Gastroesophageal sphincter (tissue), 4 donors: ENCODE measurements at regions not wholly inside any gene's neighbourhood (a gene's known extent, or its start where the extent isn't known, plus 50 kb on each side); places are given as distances from the start of the nearest gene placed in this dataset.

Experiments
- ATAC-seq: fragments of 150-250 bp; one replicate; pipeline ENCODE4 v1.9.1; 2016; ENCODE audit warnings: mild to moderate bottlenecking, moderate library complexity
- H3K27ac ChIP-seq, 4 donors: fragments of 200-600 bp; sonication (generic) in 3 of 4; 1 replicate in 3 of 4; 2 replicates in 1 of 4; pipeline ENCODE4 v1.5.1; 2016 to 2019
- H3K27me3 ChIP-seq: fragments of 200-600 bp; sonication (generic); one replicate; pipeline ENCODE4 v1.5.1; 2019
- H3K36me3 ChIP-seq, 2 donors: fragments of 200-600 bp; sonication (generic); one replicate each; pipeline ENCODE4 v1.5.1; 2019; ENCODE audit warnings: control low read depth in 1 of 2
- H3K4me1 ChIP-seq, 3 donors: fragments of 200-600 bp; sonication (generic); 1 replicate in 2 of 3; 2 replicates in 1 of 3; pipeline ENCODE4 v1.5.1; 2016 to 2019; ENCODE audit warnings: control low read depth in 2 of 3
- H3K4me3 ChIP-seq, 2 donors: fragments of 200-600 bp; sonication (generic); one replicate each; pipeline ENCODE4 v1.5.1; 2019; ENCODE audit warnings: mild to moderate bottlenecking in 1 of 2, moderate library complexity in 1 of 2
- H3K9me3 ChIP-seq, 3 donors: fragments of 200-600 bp; sonication (generic); one replicate each; pipeline ENCODE4 v1.5.1; 2017 to 2019; ENCODE audit warnings: control low read depth in 2 of 3
- CTCF ChIP-seq, 4 experiments: fragments of 200-600 bp in 2 of 4; fragments of 450-650 bp in 2 of 4; sonication (generic) in 1 of 4; IDR thresholded peaks; one replicate each; pipeline ENCODE4 v1.5.1; 2017 to 2019; ENCODE audit warnings: antibody characterized with exemption in 4 of 4, mild to moderate bottlenecking in 2 of 4, moderate library complexity in 2 of 4
- EP300 ChIP-seq: sonication (generic); formaldehyde crosslinking; IDR thresholded peaks from one replicate; pipeline ENCODE4 v1.6.1; 2017; ENCODE audit warnings: antibody characterized with exemption, mild to moderate bottlenecking
- POLR2A ChIP-seq, 2 donors: fragments of 450-650 bp; IDR thresholded peaks; one replicate each; pipeline ENCODE4 v1.6.1; 2017; ENCODE audit warnings: antibody characterized with exemption in 2 of 2, mild to moderate bottlenecking in 2 of 2, moderate library complexity in 1 of 2
- POLR2AphosphoS5 ChIP-seq: sonication (generic); formaldehyde crosslinking; IDR thresholded peaks from one replicate; pipeline ENCODE4 v1.6.1; 2017; ENCODE audit warnings: antibody characterized with exemption
- WGBS, 2 donors: methylation state at CpG; one replicate each; pipeline ENCODE4 v1.1.5; 2018; ENCODE audit warnings: low coverage in 1 of 2; 5-methylcytosine and 5-hydroxymethylcytosine counted together

GRCh38 chr10:129259128-129259815, 207.8 kb upstream of the MGMT start:
- Histone ChIP-seq H3K4me3 (no peak overlapping the region), H3K9me3 (no peaks in the 10 kb centered on the region), H3K27ac (peak overlapping the region in 3 of 4 donors; percentile 60 to 70 (median 61)), H3K4me1 (no peaks in the 10 kb centered on the region), H3K27me3 (peaks cover 10% of the 10 kb centered on the region), H3K36me3 (no peaks in the 10 kb centered on the region)
- 77 to 81% methylated on average over 7 of the region's 9 CpGs for WGBS, 2 donors
- peak; percentile 81 for ATAC-seq
- TF ChIP-seq POLR2AphosphoS5 (peak; percentile 14), POLR2A (IDR thresholded peaks at IDR 0.05) (no peak)

GRCh38 chr10:129272176-129272575, 194.9 kb upstream of the MGMT start:
- no peak for ATAC-seq

GRCh38 chr10:129272866-129273650, 194.0 kb upstream of the MGMT start:
- no peak for ATAC-seq
- H3K4me1 ChIP-seq, result no peaks in the 10 kb centered on the region
- no peak overlapping the region for H3K4me3 ChIP-seq
- peaks cover 14% of the 10 kb centered on the region for H3K27me3 ChIP-seq
- TF ChIP-seq POLR2A (IDR thresholded peaks at IDR 0.05) (no peak), EP300 (no peak), CTCF (IDR thresholded peaks at IDR 0.05) (no peak), POLR2AphosphoS5 (no peak)
- no peaks in the 10 kb centered on the region for H3K9me3 ChIP-seq
- 74 to 98% methylated on average over 5 of the region's 5 CpGs for WGBS, 2 donors
- no peak overlapping the region for H3K27ac ChIP-seq
- H3K36me3 ChIP-seq, result no peaks in the 10 kb centered on the region

More at GRCh38 chr10:129272176-129272575, 194.9 kb upstream of the MGMT start:
- Histone ChIP-seq H3K36me3 (no peaks in the 10 kb centered on the region), H3K9me3 (no peaks in the 10 kb centered on the region), H3K4me1 (no peaks in the 10 kb centered on the region), H3K27me3 (peaks cover 8% of the 10 kb centered on the region), H3K4me3 (no peak overlapping the region), H3K27ac (no peak overlapping the region)
- WGBS, 2 donors, result 23 to 32% methylated on average over 4 to 8 of the region's 8 CpGs
- no peak for TF ChIP-seq POLR2AphosphoS5
- no peak for TF ChIP-seq EP300
- TF ChIP-seq CTCF (IDR thresholded peaks at IDR 0.05), result no peak
- TF ChIP-seq POLR2A (IDR thresholded peaks at IDR 0.05), result no peak

GRCh38 chr10:129273860-129274259, 193.2 kb upstream of the MGMT start:
- 67 to 83% methylated on average over 4 to 6 of the region's 7 CpGs for WGBS, 2 donors
- no peak for ATAC-seq
- H3K9me3 ChIP-seq, result no peaks in the 10 kb centered on the region
- no peaks in the 10 kb centered on the region for H3K4me1 ChIP-seq
- H3K27me3 ChIP-seq, result peaks cover 14% of the 10 kb centered on the region
- no peak overlapping the region for H3K4me3 ChIP-seq
- no peak overlapping the region for H3K27ac ChIP-seq
- no peaks in the 10 kb centered on the region for H3K36me3 ChIP-seq
- TF ChIP-seq POLR2A (IDR thresholded peaks at IDR 0.05) (no peak), CTCF (IDR thresholded peaks at IDR 0.05) (no peak), EP300 (no peak), POLR2AphosphoS5 (no peak)

GRCh38 chr10:129274748-129275474, 192.1 kb upstream of the MGMT start:
- peaks cover 14% of the 10 kb centered on the region for H3K27me3 ChIP-seq
- no peak for TF ChIP-seq POLR2AphosphoS5
- TF ChIP-seq CTCF (IDR thresholded peaks at IDR 0.05), result no peak
- TF ChIP-seq EP300, result no peak
- no peak for TF ChIP-seq POLR2A (IDR thresholded peaks at IDR 0.05)
- 71 to 72% methylated on average over 5 to 9 of the region's 10 CpGs for WGBS, 2 donors
- no peaks in the 10 kb centered on the region for H3K9me3 ChIP-seq
- H3K4me1 ChIP-seq, result no peaks in the 10 kb centered on the region
- no peak overlapping the region for H3K4me3 ChIP-seq
- no peak for ATAC-seq
- no peak overlapping the region for H3K27ac ChIP-seq
- H3K36me3 ChIP-seq, result no peaks in the 10 kb centered on the region
